ENCODE measurements at regions not wholly inside any gene's neighbourhood (a gene's known extent, or its start where the extent isn't known, plus 50 kb on each side); places are given as distances from the start of the nearest gene placed in this dataset.

- TF ChIP-seq, protein P1, sequence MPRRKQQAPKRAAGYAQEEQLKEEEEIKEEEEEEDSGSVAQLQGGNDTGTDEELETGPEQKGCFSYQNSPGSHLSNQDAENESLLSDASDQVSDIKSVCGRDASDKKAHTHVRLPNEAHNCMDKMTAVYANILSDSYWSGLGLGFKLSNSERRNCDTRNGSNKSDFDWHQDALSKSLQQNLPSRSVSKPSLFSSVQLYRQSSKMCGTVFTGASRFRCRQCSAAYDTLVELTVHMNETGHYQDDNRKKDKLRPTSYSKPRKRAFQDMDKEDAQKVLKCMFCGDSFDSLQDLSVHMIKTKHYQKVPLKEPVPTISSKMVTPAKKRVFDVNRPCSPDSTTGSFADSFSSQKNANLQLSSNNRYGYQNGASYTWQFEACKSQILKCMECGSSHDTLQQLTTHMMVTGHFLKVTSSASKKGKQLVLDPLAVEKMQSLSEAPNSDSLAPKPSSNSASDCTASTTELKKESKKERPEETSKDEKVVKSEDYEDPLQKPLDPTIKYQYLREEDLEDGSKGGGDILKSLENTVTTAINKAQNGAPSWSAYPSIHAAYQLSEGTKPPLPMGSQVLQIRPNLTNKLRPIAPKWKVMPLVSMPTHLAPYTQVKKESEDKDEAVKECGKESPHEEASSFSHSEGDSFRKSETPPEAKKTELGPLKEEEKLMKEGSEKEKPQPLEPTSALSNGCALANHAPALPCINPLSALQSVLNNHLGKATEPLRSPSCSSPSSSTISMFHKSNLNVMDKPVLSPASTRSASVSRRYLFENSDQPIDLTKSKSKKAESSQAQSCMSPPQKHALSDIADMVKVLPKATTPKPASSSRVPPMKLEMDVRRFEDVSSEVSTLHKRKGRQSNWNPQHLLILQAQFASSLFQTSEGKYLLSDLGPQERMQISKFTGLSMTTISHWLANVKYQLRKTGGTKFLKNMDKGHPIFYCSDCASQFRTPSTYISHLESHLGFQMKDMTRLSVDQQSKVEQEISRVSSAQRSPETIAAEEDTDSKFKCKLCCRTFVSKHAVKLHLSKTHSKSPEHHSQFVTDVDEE (CRISPR knock-in tag; IDR thresholded peaks at IDR 0.05) = no peak
- no peak for TF ChIP-seq ZC3H10 (CRISPR knock-in tag; IDR thresholded peaks at IDR 0.05)
- TF ChIP-seq, protein P2, sequence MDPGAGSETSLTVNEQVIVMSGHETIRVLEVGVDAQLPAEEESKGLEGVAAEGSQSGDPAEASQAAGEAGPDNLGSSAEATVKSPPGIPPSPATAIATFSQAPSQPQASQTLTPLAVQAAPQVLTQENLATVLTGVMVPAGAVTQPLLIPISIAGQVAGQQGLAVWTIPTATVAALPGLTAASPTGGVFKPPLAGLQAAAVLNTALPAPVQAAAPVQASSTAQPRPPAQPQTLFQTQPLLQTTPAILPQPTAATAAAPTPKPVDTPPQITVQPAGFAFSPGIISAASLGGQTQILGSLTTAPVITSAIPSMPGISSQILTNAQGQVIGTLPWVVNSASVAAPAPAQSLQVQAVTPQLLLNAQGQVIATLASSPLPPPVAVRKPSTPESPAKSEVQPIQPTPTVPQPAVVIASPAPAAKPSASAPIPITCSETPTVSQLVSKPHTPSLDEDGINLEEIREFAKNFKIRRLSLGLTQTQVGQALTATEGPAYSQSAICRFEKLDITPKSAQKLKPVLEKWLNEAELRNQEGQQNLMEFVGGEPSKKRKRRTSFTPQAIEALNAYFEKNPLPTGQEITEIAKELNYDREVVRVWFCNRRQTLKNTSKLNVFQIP (CRISPR knock-in tag; IDR thresholded peaks at IDR 0.05; ENCODE audit: borderline replicate concordance, low read depth) = no peak
- TF ChIP-seq OSR1 (CRISPR knock-in tag; IDR thresholded peaks at IDR 0.05) = no peak
- TF ChIP-seq GLIS3 (CRISPR knock-in tag; IDR thresholded peaks at IDR 0.05) = no peak
- no peak for TF ChIP-seq ZNF565 (CRISPR knock-in tag; conservative IDR thresholded peaks at IDR 0.05; ENCODE audit: low read depth)
- TF ChIP-seq ZNF8 (CRISPR knock-in tag; IDR thresholded peaks at IDR 0.05) = no peak
- no peak for TF ChIP-seq ARNTL (CRISPR knock-in tag; IDR thresholded peaks at IDR 0.05; ENCODE audit: borderline replicate concordance, low read depth)
These were observed 63.1 kb upstream of the GRAMD1B start (continued) for GRCh38 chr11:123366924-123367323.

- TF ChIP-seq CSRNP3 (CRISPR knock-in tag; IDR thresholded peaks at IDR 0.05) (no peak), ISL1 (CRISPR knock-in tag; IDR thresholded peaks at IDR 0.05) (no peak), BACH2 (CRISPR knock-in tag; IDR thresholded peaks at IDR 0.05; ENCODE audit: borderline replicate concordance) (no peak), RARB (CRISPR knock-in tag; IDR thresholded peaks at IDR 0.05) (no peak), OSR1 (CRISPR knock-in tag; IDR thresholded peaks at IDR 0.05) (no peak), CSDC2 (CRISPR knock-in tag; IDR thresholded peaks at IDR 0.05) (no peak), ZC3H10 (CRISPR knock-in tag; IDR thresholded peaks at IDR 0.05) (no peak), TOX (CRISPR knock-in tag; IDR thresholded peaks at IDR 0.05; ENCODE audit: borderline replicate concordance) (no peak), ZNF565 (CRISPR knock-in tag; conservative IDR thresholded peaks at IDR 0.05; ENCODE audit: low read depth) (no peak), ESRRG (CRISPR knock-in tag; IDR thresholded peaks at IDR 0.05) (no peak), SNAI2 (CRISPR knock-in tag; IDR thresholded peaks at IDR 0.05) (no peak), TCF4 (CRISPR knock-in tag; IDR thresholded peaks at IDR 0.05; ENCODE audit: borderline replicate concordance) (no peak)
- TF ChIP-seq, protein P1 (CRISPR knock-in tag; IDR thresholded peaks at IDR 0.05) = no peak
- no peak for ATAC-seq
These were observed 64.1 kb upstream of the GRAMD1B start for GRCh38 chr11:123365955-123366354.

DNA sequence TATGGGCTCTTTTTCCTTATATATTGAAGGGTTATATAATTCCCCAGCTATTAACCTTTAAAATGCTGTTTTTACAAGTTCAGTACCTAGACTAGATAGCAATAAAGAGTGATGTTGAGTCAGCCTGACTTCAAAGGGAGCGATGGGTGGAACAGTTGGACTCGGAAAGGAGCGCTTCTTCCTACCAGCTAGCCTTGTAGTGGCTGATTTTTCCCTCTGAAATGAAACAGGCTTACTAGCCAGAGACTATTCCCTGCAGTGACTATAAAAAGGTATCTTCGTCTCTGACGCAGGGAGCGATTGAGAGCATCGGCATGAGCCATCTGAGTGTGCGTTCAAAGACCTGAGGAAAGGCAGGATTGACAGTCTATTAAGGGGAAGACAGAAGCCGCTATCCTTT is 66.0 kb upstream of the GRAMD1B start:
- TF ChIP-seq ESRRG (CRISPR knock-in tag; IDR thresholded peaks at IDR 0.05) (no peak), ARNTL (CRISPR knock-in tag; IDR thresholded peaks at IDR 0.05; ENCODE audit: borderline replicate concordance, low read depth) (no peak), ZFP30 (CRISPR knock-in tag; IDR thresholded peaks at IDR 0.05) (no peak), PPARA (CRISPR knock-in tag; IDR thresholded peaks at IDR 0.05; ENCODE audit: borderline replicate concordance) (no peak), TOX (CRISPR knock-in tag; IDR thresholded peaks at IDR 0.05; ENCODE audit: borderline replicate concordance) (no peak), CSRNP3 (CRISPR knock-in tag; IDR thresholded peaks at IDR 0.05) (no peak), GLIS3 (CRISPR knock-in tag; IDR thresholded peaks at IDR 0.05) (no peak)
- ATAC-seq = no peak
